ENCODE measurements at regions not wholly inside any gene's neighbourhood (a gene's known extent, or its start where the extent isn't known, plus 50 kb on each side); places are given as distances from the start of the nearest gene placed in this dataset.

- Histone ChIP-seq H3K27me3 (replicated peaks in 1 of 4; ENCODE audit: control extremely low read depth in 1 of 4, control insufficient read depth in 3 of 4, insufficient read depth in 4 of 4, low read length in 3 of 4) (peaks cover 0 to 3% (median 0%) of the 10 kb centered on the region in 4 experiments), H3K27ac (ENCODE audit: low read length in 2 of 2) (no peak overlapping the region), H3K9ac (ENCODE audit: low read length) (no peak overlapping the region), H3K36me3 (replicated peaks in 1 of 2; ENCODE audit: control extremely low read depth in 1 of 2, control insufficient read depth in 1 of 2, extremely low read depth in 1 of 2, insufficient read depth in 2 of 2, low read length in 1 of 2) (no peaks in the 10 kb centered on the region), H3K9me3 (ENCODE audit: control extremely low read depth in 1 of 3, control insufficient read depth in 2 of 3, insufficient read depth in 1 of 3, low read length in 2 of 3) (no peaks in the 10 kb centered on the region), H3K4me2 (replicated peaks; ENCODE audit: low read depth, low read length, poor library complexity, severe bottlenecking) (no peak overlapping the region), H4K20me1 (ENCODE audit: control insufficient read depth, insufficient read depth, low read length, poor library complexity, severe bottlenecking) (no peaks in the 10 kb centered on the region), H3K4me1 (ENCODE audit: control insufficient read depth in 2 of 2, insufficient read depth in 2 of 2, low read length in 2 of 2) (no peaks in the 10 kb centered on the region), H3K4me3 (ENCODE audit: control extremely low read depth in 1 of 5, extremely low read depth in 1 of 5, insufficient read depth in 1 of 5, low read depth in 2 of 5, low read length in 4 of 5) (no peak overlapping the region), H3K79me2 (ENCODE audit: control insufficient read depth, insufficient read depth, low read length) (no peaks in the 10 kb centered on the region), H2AFZ (ENCODE audit: insufficient read depth, low read depth, low read length, poor library complexity, severe bottlenecking) (no peak overlapping the region)
- Mint-ChIP-seq H3K9me3 (ENCODE audit: insufficient read depth) (no peaks in the 10 kb centered on the region), H3K4me3 (no peak overlapping the region), H3K27me3 (peaks cover 6% of the 10 kb centered on the region), H3K4me1 (no peaks in the 10 kb centered on the region), H3K27ac (no peak overlapping the region)
- TF ChIP-seq CTCF (IDR thresholded peaks at IDR 0.05), result no peak
- no peak for TF ChIP-seq EZH2 (IDR thresholded peaks at IDR 0.05; ENCODE audit: borderline replicate concordance, insufficient read depth, low read depth, low read length, poor library complexity, severe bottlenecking)
- WGBS (ENCODE audit: insufficient coverage), result 84% methylated on average over 10 of the region's 10 CpGs
- POLR2A ChIA-PET, result no interaction called here
- intact Hi-C loops (cut with micrococcal nuclease), result no loop called here
- no peak for ATAC-seq (ENCODE audit: low read depth)
- DNase-seq, result no peak
- CTCF ChIA-PET, result no interaction called here
These were observed 178.5 kb downstream of the OLFM1 start for GRCh38 chr9:135265931-135266330.

GRCh38 chr9:135267191-135267809, 179.8 kb downstream of the OLFM1 start:
- Histone ChIP-seq H3K4me2 (replicated peaks; ENCODE audit: low read depth, low read length, poor library complexity, severe bottlenecking) (no peak overlapping the region), H3K79me2 (ENCODE audit: control insufficient read depth, insufficient read depth, low read length) (no peaks in the 10 kb centered on the region), H3K4me1 (ENCODE audit: control insufficient read depth in 2 of 2, insufficient read depth in 2 of 2, low read length in 2 of 2) (no peaks in the 10 kb centered on the region), H2AFZ (ENCODE audit: insufficient read depth, low read depth, low read length, poor library complexity, severe bottlenecking) (no peak overlapping the region), H3K27me3 (replicated peaks in 1 of 4; ENCODE audit: control extremely low read depth in 1 of 4, control insufficient read depth in 3 of 4, insufficient read depth in 4 of 4, low read length in 3 of 4) (peaks cover 0 to 3% (median 0%) of the 10 kb centered on the region in 4 experiments), H3K27ac (ENCODE audit: low read length in 2 of 2) (no peak overlapping the region), H4K20me1 (ENCODE audit: control insufficient read depth, insufficient read depth, low read length, poor library complexity, severe bottlenecking) (no peaks in the 10 kb centered on the region), H3K4me3 (ENCODE audit: control extremely low read depth in 1 of 5, extremely low read depth in 1 of 5, insufficient read depth in 1 of 5, low read depth in 2 of 5, low read length in 4 of 5) (no peak overlapping the region), H3K36me3 (replicated peaks in 1 of 2; ENCODE audit: control extremely low read depth in 1 of 2, control insufficient read depth in 1 of 2, extremely low read depth in 1 of 2, insufficient read depth in 2 of 2, low read length in 1 of 2) (no peaks in the 10 kb centered on the region), H3K9ac (ENCODE audit: low read length) (no peak overlapping the region), H3K9me3 (ENCODE audit: control extremely low read depth in 1 of 3, control insufficient read depth in 2 of 3, insufficient read depth in 1 of 3, low read length in 2 of 3) (no peaks in the 10 kb centered on the region)
- TF ChIP-seq EZH2 (IDR thresholded peaks at IDR 0.05; ENCODE audit: borderline replicate concordance, insufficient read depth, low read depth, low read length, poor library complexity, severe bottlenecking) (no peak), CTCF (IDR thresholded peaks at IDR 0.05) (no peak)
- 80% methylated on average over 19 of the region's 19 CpGs for WGBS (ENCODE audit: insufficient coverage)
- ChIA-PET CTCF (no interaction called here), POLR2A (no interaction called here)
- Mint-ChIP-seq H3K4me3 (no peak overlapping the region), H3K4me1 (no peaks in the 10 kb centered on the region), H3K9me3 (ENCODE audit: insufficient read depth) (no peaks in the 10 kb centered on the region), H3K27me3 (peaks cover 6% of the 10 kb centered on the region), H3K27ac (no peak overlapping the region)
- DNase-seq, result no peak
- intact Hi-C loops (cut with micrococcal nuclease), result no loop called here
- ATAC-seq (ENCODE audit: low read depth), result no peak
